ENCODE measurements at regions not wholly inside any gene's neighbourhood (a gene's known extent, or its start where the extent isn't known, plus 50 kb on each side); places are given as distances from the start of the nearest gene placed in this dataset.

DNA sequence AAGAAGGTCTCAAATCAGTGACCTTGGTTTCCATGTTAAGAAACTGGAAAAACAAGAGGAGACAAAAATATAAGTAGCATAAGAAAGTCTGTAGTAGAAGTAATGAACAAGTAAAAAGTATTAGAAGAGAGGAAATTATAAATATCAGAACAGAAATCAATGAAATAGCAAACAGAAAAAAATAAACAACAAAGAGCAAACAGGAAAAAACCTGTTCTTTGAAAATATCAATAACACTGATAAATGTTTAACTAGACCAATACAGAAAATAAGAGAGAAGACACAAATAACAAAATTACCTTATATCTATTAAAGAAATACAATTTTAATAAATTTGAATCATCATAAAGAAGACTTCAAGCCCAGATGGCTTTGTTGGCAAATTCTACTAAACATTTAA is 113.3 kb downstream of the MAIP1 start:
- no peak overlapping the region for H3K27ac ChIP-seq (ENCODE audit: low read depth)
- DNase-seq (ENCODE audit: extremely low spot score) = no peak

DNA sequence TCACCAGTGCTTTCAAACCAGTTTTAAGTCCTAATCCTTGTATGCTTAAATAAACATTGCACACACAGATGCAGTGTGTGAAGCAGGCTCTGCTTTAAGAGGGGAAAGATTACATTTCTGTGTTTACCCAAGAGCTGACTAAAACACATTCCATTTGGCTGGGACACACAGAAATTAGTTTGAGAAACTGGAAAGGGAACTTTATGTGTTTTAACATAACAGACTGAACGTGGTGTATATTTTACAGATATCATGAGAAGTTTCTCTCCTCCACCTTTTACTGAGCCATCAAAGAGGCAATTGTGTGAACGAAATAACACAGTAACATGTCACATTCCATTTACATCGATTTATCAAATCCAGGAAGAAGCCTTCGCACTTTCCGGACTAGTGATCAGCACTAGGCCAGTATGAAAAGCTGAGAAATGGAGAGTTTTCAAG is 121.8 kb downstream of the MAIP1 start:
- 33% methylated on average over 5 of the region's 5 CpGs for WGBS
- Histone ChIP-seq H3K27ac (ENCODE audit: low read depth) (no peak overlapping the region), H3K36me3 (ENCODE audit: insufficient read depth) (no peaks in the 10 kb centered on the region), H3K4me3 (ENCODE audit: low read depth, low read length) (no peak overlapping the region), H3K4me1 (ENCODE audit: insufficient read depth) (no peaks in the 10 kb centered on the region)
- peak; percentile 61 for DNase-seq (ENCODE audit: extremely low spot score)

More for the DNA sequence above, 113.3 kb downstream of the MAIP1 start:
- H3K4me1 ChIP-seq (ENCODE audit: insufficient read depth) = no peaks in the 10 kb centered on the region
- no peak overlapping the region for H3K4me3 ChIP-seq (ENCODE audit: low read depth, low read length)
- H3K36me3 ChIP-seq (ENCODE audit: insufficient read depth) = no peaks in the 10 kb centered on the region

DNA sequence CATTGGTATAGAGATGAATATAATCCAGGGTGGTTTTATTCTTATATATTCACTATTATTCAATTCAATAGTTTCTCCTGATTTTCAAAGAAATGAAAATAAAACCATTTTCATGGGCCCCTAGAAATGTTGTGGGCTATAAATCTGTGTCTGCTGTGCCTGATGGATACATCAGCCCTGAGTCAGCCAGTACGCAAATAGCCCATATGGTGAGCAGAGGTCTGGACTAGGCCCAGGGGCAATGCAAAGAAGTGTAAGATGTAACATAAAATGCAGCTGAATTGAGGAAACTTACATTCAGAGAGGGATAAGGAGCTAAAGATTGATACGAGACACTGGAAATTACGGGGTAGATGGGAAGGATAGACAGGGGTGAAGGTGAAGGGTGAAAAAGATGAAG is 122.5 kb downstream of the MAIP1 start:
- Histone ChIP-seq H3K36me3 (ENCODE audit: insufficient read depth) (no peaks in the 10 kb centered on the region), H3K4me3 (ENCODE audit: low read depth, low read length) (no peak overlapping the region), H3K27ac (ENCODE audit: low read depth) (no peak overlapping the region), H3K4me1 (ENCODE audit: insufficient read depth) (no peaks in the 10 kb centered on the region)
- DNase-seq (ENCODE audit: extremely low spot score) = no peak
- WGBS = 92% methylated on average over 3 of the region's 3 CpGs

DNA sequence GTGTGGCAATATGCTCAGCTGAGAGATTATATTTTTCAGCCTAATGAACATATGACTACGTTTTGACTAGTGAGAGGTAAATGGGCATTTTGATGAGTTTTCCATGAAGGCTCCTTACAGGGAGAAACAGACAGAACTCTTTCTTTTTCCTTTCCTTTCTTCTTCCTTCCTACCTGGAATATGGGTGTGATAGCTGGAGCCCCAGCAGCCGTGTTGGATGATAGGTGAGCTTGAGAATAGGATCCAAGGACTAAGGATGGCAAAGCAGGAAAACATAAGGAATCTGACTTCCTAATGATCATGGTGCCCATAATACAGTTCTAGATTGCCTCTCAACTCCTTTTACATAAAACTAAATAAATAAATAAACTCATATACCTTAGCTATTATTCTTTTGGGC is 124.0 kb downstream of the MAIP1 start:
- Histone ChIP-seq H3K4me3 (ENCODE audit: low read depth, low read length) (no peak overlapping the region), H3K4me1 (ENCODE audit: insufficient read depth) (no peaks in the 10 kb centered on the region), H3K27ac (ENCODE audit: low read depth) (no peak overlapping the region), H3K36me3 (ENCODE audit: insufficient read depth) (no peaks in the 10 kb centered on the region)
- WGBS = 92% methylated on average over 2 of the region's 2 CpGs
- no peak for DNase-seq (ENCODE audit: extremely low spot score)

DNA sequence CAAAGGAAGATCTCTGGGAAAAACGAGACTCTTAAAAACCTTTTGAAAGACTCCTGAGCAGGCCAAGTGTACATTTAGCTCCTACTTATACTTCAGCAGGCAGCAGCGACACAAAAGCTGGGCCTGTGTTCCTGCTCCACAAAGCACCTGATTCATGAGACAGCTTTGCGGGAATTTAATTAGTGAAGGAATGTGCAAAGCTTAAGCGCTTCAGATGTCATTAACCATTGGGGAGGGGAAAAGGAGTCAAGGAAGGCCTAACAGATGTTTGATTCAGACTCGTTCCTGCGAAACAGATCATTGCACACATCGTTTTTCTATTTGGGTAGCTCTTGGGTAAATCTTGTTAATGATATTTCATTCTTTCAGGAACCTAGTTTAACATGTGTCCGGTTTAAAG is 125.9 kb downstream of the MAIP1 start:
- no peak for DNase-seq (ENCODE audit: extremely low spot score)
- Histone ChIP-seq H3K36me3 (ENCODE audit: insufficient read depth) (no peaks in the 10 kb centered on the region), H3K27ac (ENCODE audit: low read depth) (no peak overlapping the region), H3K4me1 (ENCODE audit: insufficient read depth) (no peaks in the 10 kb centered on the region), H3K4me3 (ENCODE audit: low read depth, low read length) (no peak overlapping the region)
- 87% methylated on average over 8 of the region's 8 CpGs for WGBS

DNA sequence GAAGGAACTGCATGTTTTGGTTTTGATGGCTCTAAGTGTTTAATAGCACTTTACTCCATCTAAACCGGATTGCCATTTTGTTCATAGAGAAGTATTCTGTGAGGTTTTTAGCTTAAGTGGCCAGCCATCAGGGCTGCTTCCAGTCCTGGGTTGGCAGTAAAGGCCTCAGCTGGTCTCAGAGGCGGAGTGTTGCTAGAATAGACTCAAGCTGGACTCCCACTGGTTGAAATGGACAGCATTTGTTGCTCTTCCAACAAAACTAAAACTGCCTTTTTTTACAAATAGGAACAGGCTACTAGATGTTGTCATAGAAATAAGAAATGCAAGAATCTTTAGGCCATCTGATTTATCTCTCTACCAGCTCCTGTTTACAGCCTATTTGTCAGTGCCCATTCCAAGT is 126.4 kb downstream of the MAIP1 start:
- Histone ChIP-seq H3K36me3 (ENCODE audit: insufficient read depth) (no peaks in the 10 kb centered on the region), H3K27ac (ENCODE audit: low read depth) (no peak overlapping the region), H3K4me3 (ENCODE audit: low read depth, low read length) (no peak overlapping the region), H3K4me1 (ENCODE audit: insufficient read depth) (no peaks in the 10 kb centered on the region)
- DNase-seq (ENCODE audit: extremely low spot score) = no peak
- 84% methylated on average over 2 of the region's 2 CpGs for WGBS

DNA sequence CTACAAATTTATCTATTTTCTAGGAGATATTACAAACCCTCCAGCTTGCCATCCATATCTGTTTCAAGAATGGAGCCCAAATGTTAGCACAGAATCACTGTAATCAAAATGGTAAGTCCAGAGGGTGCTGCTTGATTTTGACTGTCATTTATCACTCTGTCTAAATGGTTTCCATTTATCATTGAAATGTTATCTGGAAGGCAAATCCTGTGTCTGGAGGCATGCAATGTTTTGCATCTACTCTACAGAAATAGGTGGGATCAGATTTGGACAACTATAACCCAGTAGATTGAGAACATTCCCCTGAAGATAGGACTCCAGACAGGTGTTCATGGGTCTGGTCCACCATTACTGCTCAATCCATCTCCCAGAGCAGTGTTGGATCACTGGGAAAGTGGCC is 128.7 kb downstream of the MAIP1 start:
- Histone ChIP-seq H3K36me3 (ENCODE audit: insufficient read depth) (no peaks in the 10 kb centered on the region), H3K4me1 (ENCODE audit: insufficient read depth) (no peaks in the 10 kb centered on the region)
- no peak for DNase-seq (ENCODE audit: extremely low spot score)

DNA sequence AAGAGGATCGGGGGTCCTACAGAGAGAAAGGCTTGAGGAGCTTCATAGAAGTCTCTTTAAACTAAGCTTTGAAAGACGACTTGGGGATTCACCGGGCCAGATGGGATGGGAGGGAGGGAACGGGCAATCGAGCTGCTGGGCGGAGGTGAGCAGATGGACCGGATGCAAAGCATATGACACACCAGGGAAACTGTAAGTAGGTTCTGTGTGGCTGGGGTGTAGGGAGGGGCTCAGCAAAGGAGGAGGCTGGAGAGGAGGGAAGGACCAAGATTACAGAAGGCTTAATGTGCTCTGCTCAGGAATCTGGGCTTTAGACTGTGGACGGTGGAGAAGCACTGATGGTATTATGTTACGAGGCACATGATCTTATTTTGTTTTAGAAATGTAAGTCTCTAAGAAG is 131.5 kb downstream of the MAIP1 start:
- DNase-seq (ENCODE audit: extremely low spot score) = no peak
- Histone ChIP-seq H3K27ac (ENCODE audit: low read depth) (no peak overlapping the region), H3K4me1 (ENCODE audit: insufficient read depth) (no peaks in the 10 kb centered on the region), H3K36me3 (ENCODE audit: insufficient read depth) (no peaks in the 10 kb centered on the region), H3K4me3 (ENCODE audit: low read depth, low read length) (no peak overlapping the region)
- 47% methylated on average over 9 of the region's 9 CpGs for WGBS

More for the DNA sequence above, 128.7 kb downstream of the MAIP1 start:
- H3K4me3 ChIP-seq (ENCODE audit: low read depth, low read length) = no peak overlapping the region
- no peak overlapping the region for H3K27ac ChIP-seq (ENCODE audit: low read depth)

DNA sequence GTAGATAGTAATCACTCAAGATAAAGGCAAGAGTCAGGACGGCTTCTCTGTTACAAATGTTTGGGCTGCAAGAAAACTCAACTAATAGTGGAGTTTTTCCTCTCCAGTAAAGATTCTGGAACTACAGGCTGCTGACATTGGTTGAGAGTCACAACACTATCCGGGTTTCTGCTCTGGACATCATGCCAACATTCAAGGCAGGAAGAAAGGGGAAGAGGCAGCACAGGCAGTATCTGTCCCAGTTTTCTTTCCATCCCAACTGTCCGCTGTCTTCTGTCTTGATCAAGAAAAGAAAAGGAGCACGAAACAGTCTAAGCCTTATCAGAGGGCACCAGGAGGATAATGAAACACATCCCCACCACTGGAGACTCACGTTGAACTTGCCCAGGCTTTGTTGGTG is 132.1 kb downstream of the MAIP1 start:
- Histone ChIP-seq H3K4me1 (ENCODE audit: insufficient read depth) (no peaks in the 10 kb centered on the region), H3K4me3 (ENCODE audit: low read depth, low read length) (no peak overlapping the region), H3K36me3 (ENCODE audit: insufficient read depth) (no peaks in the 10 kb centered on the region), H3K27ac (ENCODE audit: low read depth) (no peak overlapping the region)
- 57% methylated on average over 5 of the region's 5 CpGs for WGBS
- DNase-seq (ENCODE audit: extremely low spot score) = no peak

DNA sequence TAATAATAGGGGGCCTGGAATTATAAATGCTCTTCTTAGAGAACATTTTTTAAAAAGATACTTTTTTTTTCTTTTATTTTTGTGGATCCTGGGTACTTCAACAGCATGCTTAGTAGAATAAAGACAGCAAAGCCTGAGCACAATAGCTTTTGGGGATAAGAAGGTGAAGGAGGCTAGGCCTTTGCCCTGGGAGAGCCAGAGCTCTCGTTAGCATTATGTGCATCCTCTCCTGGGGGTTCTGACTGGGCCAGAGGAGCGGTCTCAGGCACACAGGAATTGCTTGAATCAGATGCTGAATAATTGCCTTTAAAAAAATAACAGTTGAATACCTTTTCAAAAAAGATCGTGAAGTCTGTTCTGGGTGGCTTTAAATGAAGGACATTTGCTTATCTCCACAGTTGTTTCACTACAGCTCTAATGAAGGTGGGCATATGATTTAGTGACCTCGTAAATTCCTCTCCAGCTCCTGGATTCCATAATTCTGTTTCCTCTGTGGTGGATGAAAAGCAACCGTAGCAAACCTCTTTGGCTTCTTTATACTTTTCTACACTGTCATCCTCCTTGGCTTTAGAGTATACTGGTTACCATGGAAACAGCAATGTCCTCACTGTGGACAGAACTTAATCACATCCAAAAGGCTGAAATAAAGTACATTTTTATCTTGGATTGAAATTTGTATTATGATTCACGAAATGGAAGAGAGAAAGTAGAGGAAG is 133.8 kb downstream of the MAIP1 start:
- H3K4me1 ChIP-seq (ENCODE audit: insufficient read depth) = no peaks in the 10 kb centered on the region
- no peak overlapping the region for H3K27ac ChIP-seq (ENCODE audit: low read depth)
- 59% methylated on average over 6 of the region's 6 CpGs for WGBS
- no peaks in the 10 kb centered on the region for H3K36me3 ChIP-seq (ENCODE audit: insufficient read depth)
- no peak overlapping the region for H3K4me3 ChIP-seq (ENCODE audit: low read depth, low read length)
- DNase-seq (ENCODE audit: extremely low spot score) = no peak

DNA sequence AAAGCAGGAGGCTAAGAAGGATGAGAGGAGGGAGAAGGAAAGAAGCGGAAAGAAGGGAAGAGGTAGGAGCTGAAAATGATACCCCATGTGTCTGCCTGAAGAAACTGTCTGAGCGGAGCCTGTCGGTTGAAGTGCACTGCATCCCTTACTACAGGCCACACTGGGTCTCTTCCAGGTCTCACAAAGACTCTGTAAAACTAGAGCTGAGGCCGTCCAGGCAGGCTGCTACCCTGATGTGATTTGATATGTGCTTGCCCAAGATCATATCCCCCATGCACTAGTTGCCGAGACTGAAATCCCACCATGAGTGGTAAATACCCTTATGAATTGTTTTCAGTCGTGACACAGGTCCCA is 134.4 kb downstream of the MAIP1 start:
- Histone ChIP-seq H3K4me1 (ENCODE audit: insufficient read depth) (no peaks in the 10 kb centered on the region), H3K27ac (ENCODE audit: low read depth) (no peak overlapping the region), H3K36me3 (ENCODE audit: insufficient read depth) (no peaks in the 10 kb centered on the region), H3K4me3 (ENCODE audit: low read depth, low read length) (no peak overlapping the region)
- no peak for DNase-seq (ENCODE audit: extremely low spot score)
- 68% methylated on average over 6 of the region's 6 CpGs for WGBS

DNA sequence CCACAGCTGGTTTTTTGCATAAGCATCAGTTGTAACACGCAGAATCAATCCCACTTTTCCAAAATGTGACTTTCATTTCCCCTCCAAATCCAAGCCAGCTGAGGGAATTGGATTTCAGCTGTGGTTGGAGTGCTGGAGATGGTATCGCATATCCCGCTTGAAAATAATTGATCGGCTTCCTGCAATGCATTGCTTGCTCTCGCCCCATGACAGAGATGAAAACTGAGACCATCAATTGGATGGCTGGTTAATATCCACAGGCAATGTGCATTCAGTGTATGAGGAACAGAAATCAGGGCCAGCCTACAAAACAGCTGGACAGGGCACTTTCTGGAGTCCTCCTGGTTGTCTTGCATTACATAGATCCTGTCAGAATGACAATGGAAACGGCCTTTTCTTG is 135.3 kb downstream of the MAIP1 start:
- no peak for DNase-seq (ENCODE audit: extremely low spot score)
- WGBS = 96% methylated on average over 6 of the region's 6 CpGs
- Histone ChIP-seq H3K27ac (ENCODE audit: low read depth) (no peak overlapping the region), H3K4me1 (ENCODE audit: insufficient read depth) (no peaks in the 10 kb centered on the region), H3K36me3 (ENCODE audit: insufficient read depth) (no peaks in the 10 kb centered on the region), H3K4me3 (ENCODE audit: low read depth, low read length) (no peak overlapping the region)

DNA sequence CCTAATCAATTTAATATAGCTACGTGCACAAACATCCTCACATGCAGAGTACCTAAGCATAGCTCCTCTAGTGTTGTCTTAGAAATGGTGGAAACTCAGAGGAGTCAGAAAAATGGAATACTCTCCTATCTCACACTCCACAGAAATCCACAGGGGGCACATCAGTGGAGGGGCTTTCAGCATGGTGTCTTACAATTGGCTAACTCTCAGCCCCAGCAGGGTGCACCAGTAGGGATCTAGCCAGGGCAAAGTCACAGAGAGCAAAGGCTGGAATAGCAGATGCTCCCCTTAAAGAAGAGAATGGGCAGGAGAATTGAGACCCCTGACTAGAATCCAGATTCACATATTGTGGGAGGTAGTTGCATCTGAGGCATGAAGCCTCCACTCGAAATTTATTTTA is 135.7 kb downstream of the MAIP1 start:
- Histone ChIP-seq H3K36me3 (ENCODE audit: insufficient read depth) (no peaks in the 10 kb centered on the region), H3K4me3 (ENCODE audit: low read depth, low read length) (no peak overlapping the region), H3K27ac (ENCODE audit: low read depth) (no peak overlapping the region), H3K4me1 (ENCODE audit: insufficient read depth) (no peaks in the 10 kb centered on the region)
- no peak for DNase-seq (ENCODE audit: extremely low spot score)
- 90% methylated on average over 2 of the region's 2 CpGs for WGBS

DNA sequence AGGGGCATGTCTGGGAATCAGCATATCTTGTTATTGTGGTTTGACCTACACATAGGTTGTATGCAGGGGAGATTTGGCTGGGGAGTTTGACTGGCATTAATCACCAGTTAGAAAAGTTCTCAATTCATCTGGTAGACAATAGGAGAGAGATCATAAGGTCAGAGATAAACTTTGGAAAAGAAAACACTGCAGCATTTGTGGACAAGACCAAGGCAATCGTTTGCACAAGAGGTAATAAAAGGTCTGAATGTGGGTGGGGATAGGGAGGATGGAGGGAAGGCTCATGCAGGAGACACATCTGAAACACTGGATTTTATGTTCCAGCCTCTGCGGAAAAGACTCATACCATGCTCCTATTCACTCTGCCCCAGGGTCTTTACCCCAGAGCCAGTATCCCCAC is 136.9 kb downstream of the MAIP1 start:
- no peaks in the 10 kb centered on the region for H3K36me3 ChIP-seq (ENCODE audit: insufficient read depth)
- WGBS = 65% methylated on average over 2 of the region's 2 CpGs

DNA sequence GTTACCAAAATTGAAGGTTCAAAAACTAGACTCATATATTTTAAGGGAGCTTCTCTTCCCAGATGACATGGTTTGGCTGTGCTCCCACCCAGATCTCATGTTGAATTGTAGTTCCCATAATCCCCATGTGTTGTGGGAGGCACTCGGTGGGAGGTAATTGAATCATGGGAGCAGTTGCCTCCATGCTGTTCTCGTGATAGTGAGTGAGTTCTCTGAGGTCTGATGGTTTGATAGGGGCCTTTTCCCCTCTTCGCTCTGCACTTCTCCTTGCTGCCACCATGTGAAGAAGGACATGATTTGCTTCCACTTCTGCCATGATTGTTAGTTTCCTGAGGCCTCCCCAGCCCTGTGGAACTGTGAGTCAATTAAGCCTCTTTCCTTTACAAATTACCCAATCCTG is 140.1 kb downstream of the MAIP1 start:
- 90% methylated on average over 3 of the region's 3 CpGs for WGBS
- H3K4me1 ChIP-seq (ENCODE audit: insufficient read depth) = no peaks in the 10 kb centered on the region
- no peak for DNase-seq (ENCODE audit: extremely low spot score)
- H3K36me3 ChIP-seq (ENCODE audit: insufficient read depth) = no peaks in the 10 kb centered on the region
- no peak overlapping the region for H3K4me3 ChIP-seq (ENCODE audit: low read depth, low read length)
- no peak overlapping the region for H3K27ac ChIP-seq (ENCODE audit: low read depth)

More for the DNA sequence above, 136.9 kb downstream of the MAIP1 start:
- Histone ChIP-seq H3K4me1 (ENCODE audit: insufficient read depth) (no peaks in the 10 kb centered on the region), H3K27ac (ENCODE audit: low read depth) (no peak overlapping the region), H3K4me3 (ENCODE audit: low read depth, low read length) (no peak overlapping the region)
- DNase-seq (ENCODE audit: extremely low spot score) = no peak
